ENCODE measurements at regions not wholly inside any gene's neighbourhood (a gene's known extent, or its start where the extent isn't known, plus 50 kb on each side); places are given as distances from the start of the nearest gene placed in this dataset.
A peak's percentile ranks its signal among the peaks of the same experiment; 100 is the strongest.

- ChIA-PET CTCF (no interaction called here), POLR2A (no interaction called here)
- no peaks in the 10 kb centered on the region for H3K9me3 Mint-ChIP-seq (ENCODE audit: low read depth)
- no peaks in the 10 kb centered on the region for H3K36me3 Mint-ChIP-seq (ENCODE audit: low read depth)
- H3K4me3 Mint-ChIP-seq: no peak overlapping the region
- DNase-seq: no peak
- H3K27ac Mint-ChIP-seq: no peak overlapping the region
- ATAC-seq: no peak
- H3K27me3 Mint-ChIP-seq: no peaks in the 10 kb centered on the region
- H3K4me1 Mint-ChIP-seq: no peaks in the 10 kb centered on the region
- intact Hi-C loops (cut with DNase I, micrococcal nuclease): no loop called here
These were observed 68.0 kb downstream of the RTL6 start for GRCh38 chr22:44429941-44430587.

DNA sequence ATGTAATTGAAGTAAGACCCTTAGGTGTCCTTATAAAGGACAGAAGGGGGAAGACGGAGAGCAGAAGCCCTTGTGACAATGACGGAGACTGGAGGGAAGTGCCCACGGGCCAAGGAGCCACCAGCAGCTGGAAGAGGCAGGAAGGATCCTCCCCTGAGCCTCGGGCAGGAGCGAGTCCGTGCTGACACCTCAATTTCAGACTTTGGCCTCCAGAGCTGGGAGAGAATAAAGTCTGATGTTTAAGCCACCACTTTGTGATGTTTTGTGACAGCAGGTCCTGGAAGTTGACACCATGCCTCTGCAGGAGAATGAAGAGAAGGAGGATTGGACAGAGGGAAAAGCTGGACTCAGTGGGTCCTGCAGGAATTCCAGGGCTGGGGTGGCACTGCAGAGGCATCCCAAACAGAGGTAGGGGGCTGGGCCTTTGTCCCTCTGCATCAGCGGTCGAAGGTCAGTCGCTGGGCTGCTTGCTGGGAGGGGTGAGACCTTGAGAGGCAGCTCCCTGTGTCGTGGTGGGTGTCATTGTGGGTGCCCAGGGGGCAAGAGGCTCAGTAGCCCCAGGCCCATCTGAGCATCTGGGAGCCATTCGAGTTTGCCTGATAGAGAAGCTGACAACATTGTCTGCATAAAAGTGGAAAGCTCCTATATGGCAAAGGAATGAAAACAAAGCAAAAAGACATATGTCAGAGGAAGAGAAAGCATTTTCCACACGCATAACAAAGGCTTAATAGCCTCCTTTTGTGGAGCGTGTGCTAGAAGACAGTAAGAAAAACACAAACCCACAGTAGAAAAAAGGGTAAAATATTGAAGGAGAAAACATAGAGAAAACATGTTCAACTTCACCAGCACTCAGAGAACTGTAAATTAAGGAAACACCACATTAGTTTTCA lies 68.8 kb downstream of the RTL6 start:
- Mint-ChIP-seq H3K4me3 (no peak overlapping the region), H3K9me3 (ENCODE audit: low read depth) (no peaks in the 10 kb centered on the region), H3K4me1 (no peaks in the 10 kb centered on the region), H3K27me3 (no peaks in the 10 kb centered on the region), H3K27ac (no peak overlapping the region), H3K36me3 (ENCODE audit: low read depth) (no peaks in the 10 kb centered on the region)
- DNase-seq (no peak), ATAC-seq (no peak)
- POLR2A ChIA-PET: no interaction called here
- CTCF ChIA-PET: no interaction called here
- intact Hi-C loops (cut with DNase I, micrococcal nuclease): no loop called here

GRCh38 chr22:44427611-44428470 lies 70.2 kb downstream of the RTL6 start:
- no peak for ATAC-seq
- ChIA-PET CTCF (no interaction called here), POLR2A (no interaction called here)
- H3K36me3 Mint-ChIP-seq (ENCODE audit: low read depth): no peaks in the 10 kb centered on the region
- intact Hi-C loops (cut with DNase I, micrococcal nuclease): no loop called here
- H3K27me3 Mint-ChIP-seq: peaks cover 2% of the 10 kb centered on the region
- no peaks in the 10 kb centered on the region for H3K9me3 Mint-ChIP-seq (ENCODE audit: low read depth)
- DNase-seq: no peak
- no peaks in the 10 kb centered on the region for H3K4me1 Mint-ChIP-seq
- H3K4me3 Mint-ChIP-seq: no peak overlapping the region
- no peak overlapping the region for H3K27ac Mint-ChIP-seq

DNA sequence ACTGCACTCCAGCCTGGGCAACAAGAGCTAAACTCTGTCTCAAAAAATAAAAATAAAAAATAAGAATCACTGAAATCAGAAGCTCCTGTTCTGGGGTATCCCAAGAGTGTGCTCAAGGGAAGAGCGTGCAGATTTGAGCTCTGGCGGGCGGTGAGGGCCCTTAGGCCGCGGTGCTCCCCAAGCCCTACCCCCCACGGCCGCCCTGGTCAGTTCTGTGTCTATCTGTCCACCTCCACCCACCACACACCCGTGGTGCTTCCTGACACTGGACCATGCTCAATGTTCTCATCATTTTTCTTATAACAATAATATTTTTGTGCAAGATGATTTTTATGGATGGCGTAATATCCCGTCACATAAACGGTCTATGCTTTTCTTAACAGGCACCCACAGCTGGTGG lies 71.1 kb downstream of the RTL6 start:
- no peak overlapping the region for H3K4me3 Mint-ChIP-seq
- ATAC-seq: no peak
- ChIA-PET POLR2A (no interaction called here), CTCF (no interaction called here)
- H3K9me3 Mint-ChIP-seq (ENCODE audit: low read depth): no peaks in the 10 kb centered on the region
- intact Hi-C loops (cut with DNase I, micrococcal nuclease): no loop called here
- no peak for DNase-seq
- H3K27ac Mint-ChIP-seq: no peak overlapping the region
- H3K4me1 Mint-ChIP-seq: no peaks in the 10 kb centered on the region
- H3K36me3 Mint-ChIP-seq (ENCODE audit: low read depth): no peaks in the 10 kb centered on the region
- peaks cover 3% of the 10 kb centered on the region for H3K27me3 Mint-ChIP-seq

DNA sequence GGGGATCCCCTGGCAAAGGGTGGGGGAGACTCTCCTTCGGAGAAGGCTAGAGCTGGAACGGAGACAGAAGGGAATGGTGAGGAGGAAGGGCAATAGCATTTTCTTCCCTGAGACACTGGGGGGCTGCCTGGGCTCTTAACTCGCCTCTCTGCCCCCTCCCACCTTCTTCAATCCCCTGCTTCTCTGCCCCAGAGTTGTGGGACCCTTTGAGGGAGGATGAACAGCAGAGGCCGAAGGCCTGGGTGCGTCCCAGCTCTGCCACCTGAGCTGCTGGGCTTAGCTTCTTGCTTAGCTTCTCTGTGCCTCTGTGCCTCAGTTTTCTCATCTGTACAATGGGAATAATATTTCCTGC lies 72.4 kb downstream of the RTL6 start:
- POLR2A ChIA-PET: no interaction called here
- no peaks in the 10 kb centered on the region for H3K4me1 Mint-ChIP-seq
- H3K9me3 Mint-ChIP-seq (ENCODE audit: low read depth): peaks cover under 1% of the 10 kb centered on the region
- H3K4me3 Mint-ChIP-seq: no peak overlapping the region
- H3K36me3 Mint-ChIP-seq (ENCODE audit: low read depth): no peaks in the 10 kb centered on the region
- H3K27ac Mint-ChIP-seq: no peak overlapping the region
- intact Hi-C loops (cut with DNase I, micrococcal nuclease): no loop called here
- ATAC-seq: no peak
- CTCF ChIA-PET: no interaction called here
- DNase-seq: no peak
- peaks cover 4% of the 10 kb centered on the region for H3K27me3 Mint-ChIP-seq

- ATAC-seq (no peak), DNase-seq (no peak)
- ChIA-PET CTCF (no interaction called here), POLR2A (no interaction called here)
- H3K9me3 Mint-ChIP-seq (ENCODE audit: low read depth): peaks cover 5% of the 10 kb centered on the region
- no peak overlapping the region for H3K4me3 Mint-ChIP-seq
- peaks cover 5% of the 10 kb centered on the region for H3K27me3 Mint-ChIP-seq
- H3K36me3 Mint-ChIP-seq (ENCODE audit: low read depth): no peaks in the 10 kb centered on the region
- intact Hi-C loops (cut with DNase I, micrococcal nuclease): no loop called here
- H3K4me1 Mint-ChIP-seq: no peaks in the 10 kb centered on the region
- no peak overlapping the region for H3K27ac Mint-ChIP-seq
These were observed 73.0 kb downstream of the RTL6 start for GRCh38 chr22:44424867-44425693.

DNA sequence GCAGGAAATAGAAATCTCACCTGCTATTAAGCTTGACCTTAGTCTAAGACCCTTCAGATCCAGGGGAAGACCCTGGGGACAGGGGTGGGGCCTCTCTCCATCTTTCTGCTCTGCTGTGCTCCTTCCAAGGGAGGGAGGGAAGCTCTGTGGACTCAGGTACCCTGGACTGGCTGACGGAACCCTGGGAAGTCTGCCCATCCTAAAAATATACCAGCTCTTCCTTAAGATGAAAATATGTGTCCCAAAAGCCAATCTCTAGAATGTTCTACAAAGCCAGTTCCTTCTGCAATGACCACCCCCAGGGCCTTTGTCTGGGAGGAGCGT lies 73.7 kb downstream of the RTL6 start:
- Mint-ChIP-seq H3K9me3 (ENCODE audit: low read depth) (peaks cover 12% of the 10 kb centered on the region), H3K27ac (no peak overlapping the region), H3K4me1 (no peaks in the 10 kb centered on the region), H3K4me3 (no peak overlapping the region), H3K27me3 (peaks cover 8% of the 10 kb centered on the region), H3K36me3 (ENCODE audit: low read depth) (no peaks in the 10 kb centered on the region)
- intact Hi-C loops (cut with DNase I, micrococcal nuclease): no loop called here
- DNase-seq (no peak), ATAC-seq (no peak)
- POLR2A ChIA-PET: no interaction called here
- CTCF ChIA-PET: interaction anchor here (1.1 kb wide), 1 partner anchor 144 kb away, joined by 3 read pairs; no protein-coding TSS in a partner anchor

GRCh38 chr22:44423556-44424358 lies 74.3 kb downstream of the RTL6 start:
- CTCF ChIA-PET: interaction anchor here (0.9 to 1.1 kb wide), 2 partner anchors 28 to 144 kb away, joined by 3 to 5 read pairs; no protein-coding TSS in a partner anchor
- Mint-ChIP-seq H3K4me1 (no peaks in the 10 kb centered on the region), H3K4me3 (no peak overlapping the region), H3K27me3 (peaks cover 8% of the 10 kb centered on the region), H3K27ac (no peak overlapping the region), H3K9me3 (ENCODE audit: low read depth) (peaks cover 13% of the 10 kb centered on the region), H3K36me3 (ENCODE audit: low read depth) (no peaks in the 10 kb centered on the region)
- no peak for DNase-seq
- no peak for ATAC-seq
- intact Hi-C loops (cut with DNase I, micrococcal nuclease): no loop called here
- POLR2A ChIA-PET: no interaction called here

DNA sequence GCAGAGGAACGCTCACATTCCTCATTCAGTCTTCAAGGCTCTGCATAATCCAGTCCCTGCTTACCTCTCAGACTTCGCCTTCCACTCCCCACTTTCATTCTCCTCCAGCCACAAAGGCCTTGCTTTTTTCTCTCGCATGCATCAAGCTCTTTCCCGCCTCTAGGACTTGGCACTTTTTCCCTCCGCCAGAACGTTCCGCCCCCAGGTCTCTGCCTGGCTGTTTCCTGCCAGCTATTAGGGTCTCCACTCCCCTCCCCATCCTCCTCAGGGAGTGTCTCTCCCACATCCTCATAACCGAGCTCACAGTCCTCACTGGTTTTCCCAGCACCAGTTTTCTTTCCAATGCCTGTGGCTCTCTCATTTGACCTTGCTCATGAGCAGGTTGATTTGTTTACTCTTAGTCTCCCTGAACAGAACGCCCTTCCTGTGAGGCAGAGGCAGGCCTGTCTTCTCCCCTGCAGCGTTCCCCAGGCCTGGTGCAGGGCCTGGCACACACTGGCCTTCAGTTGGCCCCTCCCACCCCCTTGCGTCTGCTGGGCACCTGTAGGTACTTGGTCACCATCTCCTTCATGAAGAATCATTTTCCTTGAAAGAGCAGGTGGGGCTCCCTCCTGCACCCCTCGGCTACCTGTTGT lies 75.2 kb downstream of the RTL6 start:
- ChIA-PET POLR2A (no interaction called here), CTCF (interaction anchor here (0.9 kb wide), 2 partner anchors 29 to 429 kb away, joined by 3 to 5 read pairs; no protein-coding TSS in a partner anchor)
- H3K4me1 Mint-ChIP-seq: no peaks in the 10 kb centered on the region
- H3K27me3 Mint-ChIP-seq: peaks cover 8% of the 10 kb centered on the region
- ATAC-seq (no peak), DNase-seq (no peak)
- no peaks in the 10 kb centered on the region for H3K36me3 Mint-ChIP-seq (ENCODE audit: low read depth)
- H3K9me3 Mint-ChIP-seq (ENCODE audit: low read depth): peaks cover 13% of the 10 kb centered on the region
- intact Hi-C loops (cut with DNase I, micrococcal nuclease): no loop called here
- no peak overlapping the region for H3K4me3 Mint-ChIP-seq
- H3K27ac Mint-ChIP-seq: no peak overlapping the region

DNA sequence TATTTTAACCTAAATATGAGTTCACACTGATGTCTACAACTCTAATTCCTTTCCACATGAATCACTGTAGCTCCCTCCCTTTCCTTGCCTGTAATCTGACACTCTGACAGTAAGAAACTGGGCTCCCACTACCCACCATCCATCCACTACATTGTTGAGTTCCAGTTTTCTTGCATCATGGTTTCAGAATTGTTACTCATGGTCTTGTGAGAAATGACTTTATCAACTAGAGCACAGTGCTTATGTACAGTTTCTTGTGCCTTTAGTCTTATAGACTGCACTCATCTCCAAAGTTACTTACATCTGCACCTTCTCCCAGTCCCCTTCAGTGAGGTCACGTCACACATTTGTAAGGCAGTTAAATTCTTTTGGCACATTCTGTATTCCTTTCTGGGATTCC lies 78.6 kb downstream of the RTL6 start:
- no peak for DNase-seq
- POLR2A ChIA-PET: no interaction called here
- CTCF ChIA-PET: no interaction called here
- intact Hi-C loops (cut with DNase I, micrococcal nuclease): no loop called here
- Mint-ChIP-seq H3K4me3 (no peak overlapping the region), H3K27ac (no peak overlapping the region), H3K36me3 (ENCODE audit: low read depth) (no peaks in the 10 kb centered on the region), H3K4me1 (no peaks in the 10 kb centered on the region), H3K9me3 (ENCODE audit: low read depth) (peaks cover 20% of the 10 kb centered on the region), H3K27me3 (peaks cover 11% of the 10 kb centered on the region)
- peak; percentile 33 for ATAC-seq

Data from activated CD4-positive, alpha-beta T cell treated with anti-CD3 and anti-CD28 coated beads for 36 hours (primary cell).